ENCODE measurements at regions not wholly inside any gene's neighbourhood (a gene's known extent, or its start where the extent isn't known, plus 50 kb on each side); places are given as distances from the start of the nearest gene placed in this dataset.

GRCh38 chr9:109861499-109861898 lies 81.5 kb downstream of the PALM2AKAP2 start:
- DNase-seq (ENCODE audit: insufficient read length) (no peak), FAIRE-seq (no peak)
- TF ChIP-seq POLR2AphosphoS5 (IDR thresholded peaks at IDR 0.05; ENCODE audit: low read depth, low read length) (no peak), POLR2A (IDR thresholded peaks at IDR 0.05; ENCODE audit: low read depth, low read length) (no peak), TAF1 (IDR thresholded peaks at IDR 0.05; ENCODE audit: borderline replicate concordance, low read depth, low read length) (no peak)

DNA sequence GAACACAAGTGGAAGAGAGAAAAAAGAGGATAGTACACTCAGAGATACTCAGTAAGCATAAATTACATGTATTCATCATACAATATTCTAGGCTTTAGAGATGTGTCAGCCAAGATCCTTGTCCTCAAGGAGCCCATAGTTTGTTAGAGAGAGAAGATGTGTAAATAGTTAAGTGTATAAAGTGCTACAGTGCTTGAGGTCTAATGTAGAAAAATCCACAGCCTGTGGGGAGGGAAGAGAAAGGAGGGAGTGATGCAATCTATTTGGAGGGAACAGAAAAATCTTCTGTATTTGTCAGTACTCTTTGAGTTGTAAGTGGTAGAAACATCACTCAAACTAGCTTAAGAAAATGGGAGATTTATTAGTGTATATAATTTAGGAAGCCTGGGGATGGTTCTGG lies 81.9 kb downstream of the PALM2AKAP2 start:
- FAIRE-seq (no peak), DNase-seq (ENCODE audit: insufficient read length) (no peak)
- TF ChIP-seq TAF1 (IDR thresholded peaks at IDR 0.05; ENCODE audit: borderline replicate concordance, low read depth, low read length) (no peak), POLR2AphosphoS5 (IDR thresholded peaks at IDR 0.05; ENCODE audit: low read depth, low read length) (no peak), POLR2A (IDR thresholded peaks at IDR 0.05; ENCODE audit: low read depth, low read length) (no peak)

DNA sequence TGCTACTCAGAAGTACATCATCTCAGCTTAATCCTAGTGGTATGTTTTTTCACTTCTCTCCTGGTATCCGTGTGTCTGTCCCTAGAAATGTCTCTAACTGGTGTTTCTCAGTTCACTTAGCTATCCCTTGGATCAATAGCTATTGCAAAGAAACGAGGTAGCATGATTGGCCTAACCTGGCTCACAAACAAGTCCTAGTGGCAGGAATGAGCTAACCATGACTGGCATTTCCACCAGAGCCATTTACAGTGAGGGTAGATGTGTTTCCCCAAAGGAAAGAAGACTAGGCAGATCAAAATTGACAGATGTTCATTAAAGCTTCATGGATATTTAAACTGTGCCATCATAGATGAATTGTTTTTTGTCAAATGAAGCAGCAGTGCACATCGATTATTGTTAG lies 82.5 kb downstream of the PALM2AKAP2 start:
- TF ChIP-seq POLR2A (IDR thresholded peaks at IDR 0.05; ENCODE audit: low read depth, low read length) (no peak), POLR2AphosphoS5 (IDR thresholded peaks at IDR 0.05; ENCODE audit: low read depth, low read length) (no peak)
- FAIRE-seq = no peak
- no peak for DNase-seq (ENCODE audit: insufficient read length)

DNA sequence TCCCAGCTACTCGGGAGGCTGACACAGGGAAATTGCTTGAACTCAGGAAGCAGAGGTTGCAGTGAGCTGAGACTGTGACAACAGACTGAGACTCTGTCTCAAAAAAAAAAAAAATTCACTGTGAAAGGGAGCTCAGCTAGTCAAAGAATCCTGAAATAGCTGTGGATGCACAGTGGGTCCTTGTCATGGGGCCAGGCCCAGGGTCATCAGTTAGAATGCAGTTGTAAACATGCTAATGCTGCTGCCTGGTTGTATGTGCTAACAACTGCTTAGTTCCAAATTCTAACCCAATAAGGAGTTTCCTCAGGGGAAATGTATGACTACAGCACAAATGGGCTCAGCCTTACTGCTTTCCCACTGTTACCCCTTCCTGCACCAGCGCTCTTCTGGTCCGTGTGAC lies 84.0 kb downstream of the PALM2AKAP2 start:
- DNase-seq (ENCODE audit: insufficient read length) = no peak
- no peak for FAIRE-seq
- TF ChIP-seq POLR2A (IDR thresholded peaks at IDR 0.05; ENCODE audit: low read depth, low read length) (no peak), POLR2AphosphoS5 (IDR thresholded peaks at IDR 0.05; ENCODE audit: low read depth, low read length) (no peak), TAF1 (IDR thresholded peaks at IDR 0.05; ENCODE audit: borderline replicate concordance, low read depth, low read length) (no peak)

DNA sequence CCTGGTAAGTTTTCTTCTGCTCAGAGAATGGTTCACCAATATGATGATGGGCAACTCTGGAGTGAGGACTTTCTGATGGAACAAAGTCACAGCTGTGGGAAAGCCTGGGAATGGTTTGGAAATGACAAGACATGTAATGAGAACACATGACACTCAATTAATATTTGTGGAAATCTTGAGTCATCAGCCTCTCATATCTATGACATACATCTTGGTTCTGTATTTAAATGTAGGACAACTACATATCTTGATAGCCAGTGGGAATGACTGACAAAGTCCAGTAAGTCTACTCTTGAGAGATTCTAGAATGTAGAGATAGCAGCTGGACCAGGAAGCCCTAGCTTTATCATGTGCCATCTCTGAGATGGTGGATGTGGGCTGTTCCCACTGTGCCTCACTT lies 85.5 kb downstream of the PALM2AKAP2 start:
- no peak for DNase-seq (ENCODE audit: insufficient read length)
- no peak for FAIRE-seq
- TF ChIP-seq POLR2A (IDR thresholded peaks at IDR 0.05; ENCODE audit: low read depth, low read length) (no peak), TAF1 (IDR thresholded peaks at IDR 0.05; ENCODE audit: borderline replicate concordance, low read depth, low read length) (no peak), POLR2AphosphoS5 (IDR thresholded peaks at IDR 0.05; ENCODE audit: low read depth, low read length) (no peak)

- DNase-seq (ENCODE audit: insufficient read length) = no peak
- no peak for TF ChIP-seq POLR2AphosphoS5 (IDR thresholded peaks at IDR 0.05; ENCODE audit: low read depth, low read length)
- no peak for FAIRE-seq
Observed at GRCh38 chr9:109868207-109868606, 88.2 kb downstream of the PALM2AKAP2 start.

DNA sequence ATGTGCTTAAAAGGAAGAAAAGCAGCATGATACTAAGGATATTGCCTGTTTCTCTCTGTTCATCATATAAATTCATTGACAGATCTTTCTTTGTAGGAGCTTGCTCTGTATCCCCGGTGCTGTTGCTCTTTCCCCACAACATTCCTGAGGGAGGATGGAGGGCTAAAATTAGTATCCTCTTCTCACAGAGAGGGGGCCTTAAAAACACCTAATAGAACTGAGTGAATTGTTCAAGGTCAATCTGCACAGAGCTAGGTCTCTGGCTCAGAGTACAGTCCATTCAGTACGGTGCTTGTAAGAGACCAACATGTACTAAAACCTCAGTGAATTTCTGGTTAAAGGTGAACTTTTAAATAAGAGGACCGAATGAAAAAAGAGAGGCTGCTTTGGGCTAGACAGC lies 88.7 kb downstream of the PALM2AKAP2 start:
- TF ChIP-seq POLR2A (IDR thresholded peaks at IDR 0.05; ENCODE audit: low read depth, low read length) = no peak
- TF ChIP-seq TAF1 (IDR thresholded peaks at IDR 0.05; ENCODE audit: borderline replicate concordance, low read depth, low read length) = no peak
- no peak for TF ChIP-seq POLR2AphosphoS5 (IDR thresholded peaks at IDR 0.05; ENCODE audit: low read depth, low read length)
- DNase-seq (ENCODE audit: insufficient read length) = no peak
- FAIRE-seq = no peak

DNA sequence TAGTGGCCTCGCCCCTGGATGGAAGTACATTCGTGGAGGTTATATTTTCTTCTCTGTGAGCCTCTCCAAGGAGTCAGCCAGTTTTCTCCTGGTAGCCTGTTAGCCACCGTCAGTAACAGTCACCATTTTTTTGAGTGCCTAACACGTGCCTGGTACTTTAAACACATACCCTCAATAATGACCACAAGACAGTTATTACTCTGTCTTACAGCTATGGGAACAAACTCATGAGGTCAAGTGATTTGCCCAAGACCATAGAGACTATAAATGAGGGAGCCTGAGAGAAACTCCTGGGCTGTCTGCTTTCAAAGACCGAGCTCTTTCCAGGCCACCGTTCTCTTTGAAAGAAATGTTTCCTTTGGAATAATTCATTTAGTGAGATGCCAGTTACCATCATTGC lies 90.4 kb downstream of the PALM2AKAP2 start:
- DNase-seq (ENCODE audit: insufficient read length) (no peak), FAIRE-seq (no peak)
- TF ChIP-seq TAF1 (IDR thresholded peaks at IDR 0.05; ENCODE audit: borderline replicate concordance, low read depth, low read length) = no peak
- TF ChIP-seq POLR2AphosphoS5 (IDR thresholded peaks at IDR 0.05; ENCODE audit: low read depth, low read length) = no peak
- no peak for TF ChIP-seq POLR2A (IDR thresholded peaks at IDR 0.05; ENCODE audit: low read depth, low read length)

- TF ChIP-seq POLR2A (IDR thresholded peaks at IDR 0.05; ENCODE audit: low read depth, low read length) (no peak), POLR2AphosphoS5 (IDR thresholded peaks at IDR 0.05; ENCODE audit: low read depth, low read length) (no peak), TAF1 (IDR thresholded peaks at IDR 0.05; ENCODE audit: borderline replicate concordance, low read depth, low read length) (no peak)
- DNase-seq (ENCODE audit: insufficient read length) = no peak
- no peak for FAIRE-seq
Observed at GRCh38 chr9:109872901-109873300, 92.9 kb downstream of the PALM2AKAP2 start.

DNA sequence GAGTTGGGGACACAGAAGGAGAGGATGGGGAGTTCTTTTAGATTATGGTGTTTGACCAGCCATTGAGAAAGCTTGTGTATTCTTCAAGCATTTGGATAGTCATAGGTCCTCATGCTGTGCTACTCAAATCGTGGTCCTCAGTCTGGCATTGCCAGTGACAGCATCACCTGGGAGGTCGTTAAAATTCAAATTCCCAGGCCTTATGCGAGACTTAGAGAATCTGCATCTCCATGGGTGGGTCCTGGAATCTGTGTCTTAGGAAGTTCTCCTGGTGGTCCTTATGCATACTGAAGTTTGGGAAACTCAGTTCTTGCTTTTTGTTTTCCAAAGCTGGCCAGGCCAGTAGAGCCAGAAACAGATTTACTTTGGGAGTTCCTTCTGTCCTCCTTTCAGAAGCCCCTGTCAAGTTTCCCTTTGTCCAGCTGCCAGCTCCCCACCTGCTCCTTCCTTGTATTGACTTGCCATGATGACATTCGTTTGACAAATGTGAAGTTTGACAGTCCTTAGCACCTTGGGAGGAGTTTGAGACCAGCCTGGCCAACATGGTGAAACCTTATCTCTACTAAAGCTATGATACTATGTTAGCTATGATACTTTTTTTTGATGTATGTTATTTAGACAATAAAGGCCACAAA lies 95.6 kb downstream of the PALM2AKAP2 start:
- no peak for DNase-seq (ENCODE audit: insufficient read length)
- TF ChIP-seq TAF1 (IDR thresholded peaks at IDR 0.05; ENCODE audit: borderline replicate concordance, low read depth, low read length) (no peak), POLR2AphosphoS5 (IDR thresholded peaks at IDR 0.05; ENCODE audit: low read depth, low read length) (no peak), POLR2A (IDR thresholded peaks at IDR 0.05; ENCODE audit: low read depth, low read length) (no peak)
- no peak for FAIRE-seq

DNA sequence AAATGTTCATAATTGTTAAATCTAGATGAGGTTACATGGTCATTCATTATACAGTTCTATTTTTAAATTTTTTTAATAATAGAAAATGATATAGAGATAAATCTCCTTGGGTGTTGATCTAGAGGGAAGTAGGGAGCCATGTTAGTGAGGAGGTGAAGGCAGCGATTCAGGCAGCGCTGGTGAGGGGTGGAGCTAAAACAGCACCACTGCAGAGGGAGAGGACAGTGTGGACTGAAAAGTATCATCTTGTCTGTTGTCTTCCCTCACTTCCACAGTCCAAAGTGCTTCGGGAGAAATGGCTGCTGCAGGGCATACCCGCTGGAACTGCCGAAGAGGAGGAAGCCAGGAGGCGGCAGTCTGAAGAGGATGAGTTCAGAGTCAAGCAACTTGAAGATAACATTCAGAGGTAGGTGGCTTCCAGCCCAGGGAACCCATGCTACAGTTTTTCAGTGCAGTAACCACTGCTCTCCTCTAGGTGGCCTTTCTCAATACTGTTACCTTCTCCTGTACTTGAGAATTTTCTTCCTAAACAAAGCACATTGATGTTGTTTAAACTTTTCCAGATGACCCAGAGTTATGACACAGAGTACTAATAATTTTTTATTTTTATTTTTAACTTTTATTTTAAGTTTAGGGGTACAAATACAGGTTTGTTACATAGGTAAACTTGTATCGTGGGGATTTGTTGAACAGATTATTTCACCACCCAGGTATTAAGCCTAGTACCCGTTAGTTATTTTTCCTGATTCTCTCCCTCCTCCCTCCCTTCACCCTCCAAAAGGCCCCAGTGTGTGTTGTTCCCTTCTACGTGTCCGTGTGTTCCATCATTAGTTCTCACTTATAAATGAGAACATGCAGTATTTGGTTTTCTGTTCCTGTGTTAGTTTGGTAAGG lies 100.5 kb downstream of the PALM2AKAP2 start:
- peak; percentile 71 for FAIRE-seq
- TF ChIP-seq POLR2A (IDR thresholded peaks at IDR 0.05; ENCODE audit: low read depth, low read length) = no peak
- no peak for TF ChIP-seq POLR2AphosphoS5 (IDR thresholded peaks at IDR 0.05; ENCODE audit: low read depth, low read length)
- TF ChIP-seq TAF1 (IDR thresholded peaks at IDR 0.05; ENCODE audit: borderline replicate concordance, low read depth, low read length) = no peak
- DNase-seq (ENCODE audit: insufficient read length) = no peak

DNA sequence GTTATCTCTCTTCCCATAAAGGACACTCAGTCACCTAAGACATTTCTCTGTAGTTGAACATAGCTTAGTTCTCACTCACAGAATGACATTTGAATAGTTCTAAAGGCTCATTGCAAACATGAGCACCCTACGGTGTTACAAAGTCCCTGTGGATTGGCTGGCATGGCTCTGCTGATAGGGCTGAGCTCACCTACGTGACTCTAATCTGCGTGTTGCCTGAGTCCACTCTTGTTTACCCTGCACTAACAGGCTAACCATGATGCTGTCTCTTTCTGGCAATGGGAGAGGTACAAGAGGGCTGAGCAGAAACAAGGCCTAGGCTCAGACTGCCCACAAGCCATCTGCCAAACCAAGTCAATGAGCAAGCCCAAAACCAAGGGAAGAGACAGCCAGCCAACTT lies 103.6 kb downstream of the PALM2AKAP2 start:
- FAIRE-seq = no peak
- DNase-seq (ENCODE audit: insufficient read length) = no peak
- no peak for TF ChIP-seq POLR2A (IDR thresholded peaks at IDR 0.05; ENCODE audit: low read depth, low read length)
- TF ChIP-seq TAF1 (IDR thresholded peaks at IDR 0.05; ENCODE audit: borderline replicate concordance, low read depth, low read length) = no peak
- TF ChIP-seq POLR2AphosphoS5 (IDR thresholded peaks at IDR 0.05; ENCODE audit: low read depth, low read length) = no peak

Data from GM12892 (cell line).